ENCODE measurements at regions not wholly inside any gene's neighbourhood (a gene's known extent, or its start where the extent isn't known, plus 50 kb on each side); places are given as distances from the start of the nearest gene placed in this dataset.

- intact Hi-C loops (cut with DNase I; ENCODE audit: low total_unique reads): no loop called here
- H3K4me3 ChIP-seq (ENCODE audit: low read depth, poor library complexity, severe bottlenecking): no peak overlapping the region
- TF ChIP-seq, protein P1, sequence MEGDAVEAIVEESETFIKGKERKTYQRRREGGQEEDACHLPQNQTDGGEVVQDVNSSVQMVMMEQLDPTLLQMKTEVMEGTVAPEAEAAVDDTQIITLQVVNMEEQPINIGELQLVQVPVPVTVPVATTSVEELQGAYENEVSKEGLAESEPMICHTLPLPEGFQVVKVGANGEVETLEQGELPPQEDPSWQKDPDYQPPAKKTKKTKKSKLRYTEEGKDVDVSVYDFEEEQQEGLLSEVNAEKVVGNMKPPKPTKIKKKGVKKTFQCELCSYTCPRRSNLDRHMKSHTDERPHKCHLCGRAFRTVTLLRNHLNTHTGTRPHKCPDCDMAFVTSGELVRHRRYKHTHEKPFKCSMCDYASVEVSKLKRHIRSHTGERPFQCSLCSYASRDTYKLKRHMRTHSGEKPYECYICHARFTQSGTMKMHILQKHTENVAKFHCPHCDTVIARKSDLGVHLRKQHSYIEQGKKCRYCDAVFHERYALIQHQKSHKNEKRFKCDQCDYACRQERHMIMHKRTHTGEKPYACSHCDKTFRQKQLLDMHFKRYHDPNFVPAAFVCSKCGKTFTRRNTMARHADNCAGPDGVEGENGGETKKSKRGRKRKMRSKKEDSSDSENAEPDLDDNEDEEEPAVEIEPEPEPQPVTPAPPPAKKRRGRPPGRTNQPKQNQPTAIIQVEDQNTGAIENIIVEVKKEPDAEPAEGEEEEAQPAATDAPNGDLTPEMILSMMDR (IDR thresholded peaks at IDR 0.05): no peak
- no peak for TF ChIP-seq POLR2A (IDR thresholded peaks at IDR 0.05)
- WGBS, 2 donors: 44 to 47% methylated on average over 6 of the region's 6 CpGs
- DNase-seq (ENCODE audit: low spot score in 2 of 2): no peak
Observed at GRCh38 chr14:31990183-31990857, 86.8 kb upstream of the ARHGAP5 start.

- no peak for TF ChIP-seq POLR2A (IDR thresholded peaks at IDR 0.05)
- TF ChIP-seq, protein P1 (IDR thresholded peaks at IDR 0.05): no peak
- intact Hi-C loops (cut with DNase I; ENCODE audit: low total_unique reads): no loop called here
- DNase-seq (ENCODE audit: low spot score in 2 of 2): no peak
- H3K4me3 ChIP-seq (ENCODE audit: low read depth, poor library complexity, severe bottlenecking): no peak overlapping the region
- WGBS, 2 donors: 22 to 33% methylated on average over 6 of the region's 6 CpGs
Observed at GRCh38 chr14:31990926-31991572, 86.1 kb upstream of the ARHGAP5 start.

DNA sequence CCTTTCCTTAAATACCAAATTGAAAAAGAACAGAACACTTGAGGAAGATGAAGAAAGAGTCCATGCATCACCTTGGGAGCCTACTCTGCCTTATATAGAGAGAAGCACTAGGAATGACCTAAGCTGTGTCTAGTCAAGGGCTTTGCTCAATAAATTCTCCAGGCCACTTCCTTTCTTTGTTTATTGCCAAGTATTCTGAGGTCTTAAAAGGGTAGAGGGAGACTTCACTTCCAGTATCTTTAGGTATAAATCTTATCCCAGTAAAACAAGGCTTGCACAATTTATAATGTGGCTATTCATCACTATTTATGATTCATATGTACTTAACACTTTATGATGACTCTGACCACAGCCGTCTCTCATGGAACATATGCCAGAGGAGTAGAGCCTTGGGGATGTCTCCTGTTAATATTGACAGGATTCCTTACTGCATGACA, 85.1 kb upstream of the ARHGAP5 start:
- 58 to 65% methylated on average over 1 of the region's 1 CpG for WGBS, 2 donors
- DNase-seq (ENCODE audit: low spot score in 2 of 2): no peak
- intact Hi-C loops (cut with DNase I; ENCODE audit: low total_unique reads): no loop called here
- H3K4me3 ChIP-seq (ENCODE audit: low read depth, poor library complexity, severe bottlenecking): no peak overlapping the region
- TF ChIP-seq, protein P1 (IDR thresholded peaks at IDR 0.05): no peak
- TF ChIP-seq POLR2A (IDR thresholded peaks at IDR 0.05): no peak

- 84 to 91% methylated on average over 3 of the region's 3 CpGs for WGBS, 2 donors
- TF ChIP-seq, protein P1 (IDR thresholded peaks at IDR 0.05): no peak
- no peak for TF ChIP-seq POLR2A (IDR thresholded peaks at IDR 0.05)
- H3K4me3 ChIP-seq (ENCODE audit: low read depth, poor library complexity, severe bottlenecking): no peak overlapping the region
- no peak for DNase-seq (ENCODE audit: low spot score in 2 of 2)
- intact Hi-C loops (cut with DNase I; ENCODE audit: low total_unique reads): no loop called here
Observed at GRCh38 chr14:31993521-31993951, 83.6 kb upstream of the ARHGAP5 start.

DNA sequence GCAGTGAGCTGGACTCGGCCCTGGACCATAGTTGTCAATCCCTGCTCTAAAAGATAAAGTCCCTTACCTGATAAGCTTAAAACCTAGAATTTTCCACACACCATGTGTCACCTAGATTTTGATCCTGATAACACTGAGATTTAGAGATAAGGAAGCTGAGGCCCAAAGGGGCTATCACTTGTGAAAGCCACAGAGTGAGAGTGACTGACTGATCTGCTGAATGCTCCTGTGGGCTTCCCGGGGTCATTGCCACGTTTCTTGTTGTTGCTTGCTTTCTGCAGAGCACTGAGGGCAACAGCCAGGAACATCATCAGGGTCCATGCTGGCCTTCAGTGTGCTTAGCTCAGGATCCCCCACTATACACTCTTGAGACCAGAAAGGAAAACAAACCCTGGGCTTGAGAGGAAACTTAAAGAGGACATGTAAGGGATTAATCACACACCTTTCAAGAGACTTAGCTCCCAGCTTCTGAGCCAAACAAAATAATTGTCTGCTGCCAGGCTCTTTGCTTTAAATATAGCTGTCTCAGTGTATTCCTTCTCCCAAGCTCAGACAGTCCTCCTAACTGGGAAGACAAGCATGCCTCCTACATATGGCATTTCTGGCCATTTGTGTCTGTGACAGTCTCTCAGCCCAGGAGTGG, 82.6 kb upstream of the ARHGAP5 start:
- WGBS, 2 donors: 66 to 81% methylated on average over 3 of the region's 3 CpGs
- intact Hi-C loops (cut with DNase I; ENCODE audit: low total_unique reads): no loop called here

More for the DNA sequence above, 82.6 kb upstream of the ARHGAP5 start:
- TF ChIP-seq, protein P1 (IDR thresholded peaks at IDR 0.05): no peak
- TF ChIP-seq POLR2A (IDR thresholded peaks at IDR 0.05): no peak
- no peak for DNase-seq (ENCODE audit: low spot score in 2 of 2)
- H3K4me3 ChIP-seq (ENCODE audit: low read depth, poor library complexity, severe bottlenecking): no peak overlapping the region
